ENCODE measurements at regions not wholly inside any gene's neighbourhood (a gene's known extent, or its start where the extent isn't known, plus 50 kb on each side); places are given as distances from the start of the nearest gene placed in this dataset.
A peak's percentile ranks its signal among the peaks of the same experiment; 100 is the strongest.
"Not testable (repeated sequence)": the region's sequence is repeated elsewhere in the genome, so short reads cannot be mapped to it uniquely, and the experiment has no call there.

DNA sequence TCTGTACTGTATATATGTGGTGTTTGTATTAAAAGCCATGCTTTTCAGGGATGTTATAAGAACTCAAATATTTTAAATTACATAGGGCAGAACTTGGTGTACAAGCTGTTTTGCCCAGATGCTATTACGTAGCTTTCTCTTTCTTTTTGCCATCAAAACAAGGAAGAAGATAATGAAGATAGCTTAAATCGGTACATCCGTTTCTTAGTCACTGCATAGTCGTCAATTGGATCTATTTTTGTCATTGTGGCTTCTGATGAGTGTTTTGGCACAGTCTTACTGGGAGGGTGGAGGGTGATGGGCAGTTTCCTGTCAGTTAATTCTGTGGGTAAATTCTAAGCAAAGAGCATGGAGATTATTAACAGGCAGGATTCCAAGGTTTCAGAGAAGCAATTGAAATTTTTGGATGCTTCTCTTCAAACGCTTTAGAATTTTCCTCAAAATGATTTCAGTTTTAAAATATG is 649.1 kb upstream of the GJE1 start:
- peak; percentile 88 for DNase-seq

DNA sequence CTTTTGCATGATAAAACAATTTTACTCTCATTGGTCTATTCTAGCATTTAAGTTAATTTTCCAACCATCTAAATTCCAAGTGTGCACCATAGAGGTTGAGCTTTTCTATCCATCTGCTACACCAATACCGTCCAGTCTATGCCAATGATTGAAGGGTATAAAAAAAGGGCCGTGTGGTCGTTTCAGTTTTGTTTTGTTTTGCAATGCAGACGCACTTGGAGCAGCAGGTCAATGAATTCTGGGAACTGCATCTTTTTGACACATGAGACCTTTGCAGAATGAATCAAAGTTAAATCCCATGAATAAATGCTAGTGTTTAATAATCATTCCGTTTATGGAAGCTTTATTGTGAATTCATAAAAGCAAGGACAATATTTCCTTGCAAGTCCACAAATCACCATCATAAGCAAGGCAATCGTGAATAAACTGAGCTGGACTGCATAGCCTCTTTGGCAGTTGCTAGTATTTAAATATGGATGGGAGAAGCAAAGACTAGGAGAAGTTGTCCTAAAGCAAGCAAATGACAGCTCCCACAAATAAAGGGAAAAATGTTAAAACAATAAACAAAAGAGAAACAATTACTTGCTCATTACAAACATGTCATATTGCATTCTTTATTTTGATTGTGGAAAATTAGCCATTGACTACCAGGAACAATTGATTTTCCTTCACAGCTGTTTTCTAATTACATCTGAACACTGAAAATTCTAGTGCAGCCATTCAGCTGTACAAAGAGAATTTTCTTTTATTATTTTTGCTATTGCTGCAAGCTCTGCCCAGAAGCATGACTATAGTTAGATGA is 649.7 kb upstream of the GJE1 start:
- peak; percentile 23 for DNase-seq

DNA sequence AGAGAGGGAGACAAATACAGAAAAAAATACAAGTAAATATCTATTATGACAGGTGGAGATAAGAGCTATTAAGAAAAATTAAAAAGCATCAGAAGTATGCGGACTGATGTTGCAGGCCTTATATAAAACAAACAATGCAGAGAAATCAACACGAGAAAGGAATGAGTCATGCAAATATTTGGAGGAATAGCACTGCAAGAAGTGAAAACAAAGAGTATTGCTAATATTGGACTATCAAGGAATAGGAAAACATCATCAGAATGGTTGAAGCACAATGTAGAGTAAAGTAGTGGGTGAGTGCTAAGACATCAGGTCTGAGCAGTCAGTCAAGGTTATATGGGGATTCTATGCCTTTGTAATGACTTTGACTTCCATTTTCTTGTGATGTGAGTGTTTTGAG is 657.5 kb upstream of the GJE1 start:
- DNase-seq: no peak

DNA sequence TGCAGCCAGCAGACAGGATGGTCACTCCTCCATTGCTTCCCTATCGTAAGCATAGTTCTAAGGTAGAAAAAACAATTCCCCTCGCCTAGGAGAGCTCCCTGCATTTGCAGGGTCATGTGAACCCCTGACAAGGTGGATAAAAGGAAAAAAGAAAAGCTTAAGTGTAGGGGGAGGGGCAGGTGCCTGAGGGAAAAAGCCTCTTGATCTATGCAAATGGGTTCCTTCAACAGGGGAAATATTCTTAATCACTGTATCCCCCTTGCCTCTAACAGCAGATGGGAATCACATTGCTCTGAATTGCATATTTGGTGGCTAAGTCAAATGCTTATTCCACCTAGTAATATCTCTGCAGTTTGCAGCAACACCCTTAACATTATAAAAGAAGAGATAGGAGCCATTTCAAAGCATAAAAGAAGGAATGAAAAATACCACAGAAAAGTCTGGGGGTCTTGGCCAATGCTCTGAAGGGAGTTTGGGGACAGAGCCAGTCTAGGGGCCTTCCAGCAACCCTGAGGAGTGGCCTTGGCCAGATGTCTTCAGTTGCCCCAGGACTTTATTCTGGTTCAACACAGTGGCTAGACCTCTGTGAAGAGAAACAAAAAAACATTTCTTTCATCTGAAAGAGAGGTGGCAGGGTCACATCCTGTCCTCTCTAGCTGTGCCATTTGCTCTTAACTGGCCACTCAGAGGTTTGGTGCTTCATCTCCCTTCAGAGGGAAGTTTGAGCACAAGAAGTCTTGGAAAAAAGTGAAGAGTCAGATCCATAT is 660.4 kb upstream of the GJE1 start:
- DNase-seq: no peak

DNA sequence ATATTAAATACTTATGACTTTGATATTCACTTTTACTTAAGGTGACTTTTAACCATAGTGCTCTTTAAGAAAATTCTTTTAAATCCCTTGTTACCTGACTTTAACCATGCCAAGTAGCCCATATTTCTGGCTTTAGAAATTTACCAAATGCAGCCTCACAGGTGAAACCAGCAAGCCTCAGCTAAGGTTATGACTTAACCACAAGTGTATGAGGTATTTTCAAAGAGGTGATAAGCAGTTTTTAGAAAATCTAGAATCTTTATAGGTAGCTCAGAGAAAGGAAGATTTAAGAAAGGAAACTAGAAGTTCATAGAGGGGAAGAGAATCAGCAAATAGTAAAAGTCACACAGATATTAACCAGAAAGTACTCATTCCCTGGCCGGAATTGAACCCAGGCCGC is 661.9 kb upstream of the GJE1 start:
- no peak for DNase-seq

DNA sequence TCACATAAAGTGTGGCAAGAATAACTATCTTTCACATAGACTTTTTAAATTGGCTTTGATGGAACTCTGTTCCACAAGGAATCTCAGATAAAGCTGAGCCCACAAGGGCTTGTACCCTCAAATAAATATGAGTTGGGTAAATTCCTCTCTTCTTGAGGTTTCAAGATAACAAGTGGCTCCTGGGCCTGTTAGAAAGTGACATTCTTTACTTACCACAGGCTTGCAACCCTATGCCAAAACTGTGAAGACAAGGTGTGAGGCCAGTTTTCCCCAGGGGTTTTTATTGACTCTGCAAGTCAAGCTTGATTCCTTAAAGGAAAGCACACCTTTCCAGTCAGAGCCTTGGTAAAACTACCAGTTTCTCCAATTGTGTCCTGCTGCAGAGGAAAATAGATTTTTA is 664.8 kb upstream of the GJE1 start:
- no peak for DNase-seq

DNA sequence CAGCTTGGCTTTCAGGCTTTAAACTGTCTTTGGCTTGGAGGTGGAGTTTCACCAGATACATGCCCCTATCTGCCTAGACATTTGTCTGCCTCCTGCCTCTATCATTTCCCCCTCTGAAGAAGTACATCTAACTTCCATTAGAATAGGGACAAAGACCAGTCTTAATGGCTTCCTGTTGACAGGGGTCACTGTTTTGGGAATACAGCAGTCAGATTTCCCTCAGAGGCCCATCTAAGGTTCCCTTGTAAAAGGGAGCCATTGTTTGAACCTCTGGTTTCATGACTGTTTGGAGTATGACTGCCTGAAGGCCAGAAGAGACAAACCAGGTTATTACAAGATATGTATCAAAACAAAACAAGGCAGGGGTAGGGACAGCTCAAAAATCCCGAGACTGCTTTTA is 665.7 kb upstream of the GJE1 start:
- no peak for DNase-seq

DNA sequence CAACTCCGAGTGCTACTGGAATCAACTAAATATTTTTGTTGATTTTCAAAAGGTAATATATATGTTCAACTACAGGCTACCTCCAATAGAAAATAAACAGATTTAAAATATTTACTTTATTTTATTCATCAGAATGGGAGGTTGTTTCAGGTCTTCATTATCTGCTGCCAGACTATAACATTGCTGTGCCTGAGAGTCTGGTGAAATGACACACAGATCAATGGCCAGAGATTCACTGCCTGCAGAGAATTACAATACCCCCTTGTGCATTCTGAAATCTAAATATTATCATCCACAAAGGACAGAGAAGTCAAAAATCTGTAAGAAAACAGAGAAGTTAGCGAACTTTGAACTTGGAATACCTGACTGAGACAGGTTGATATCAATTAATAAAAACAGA is 667.8 kb upstream of the GJE1 start:
- DNase-seq: no peak

DNA sequence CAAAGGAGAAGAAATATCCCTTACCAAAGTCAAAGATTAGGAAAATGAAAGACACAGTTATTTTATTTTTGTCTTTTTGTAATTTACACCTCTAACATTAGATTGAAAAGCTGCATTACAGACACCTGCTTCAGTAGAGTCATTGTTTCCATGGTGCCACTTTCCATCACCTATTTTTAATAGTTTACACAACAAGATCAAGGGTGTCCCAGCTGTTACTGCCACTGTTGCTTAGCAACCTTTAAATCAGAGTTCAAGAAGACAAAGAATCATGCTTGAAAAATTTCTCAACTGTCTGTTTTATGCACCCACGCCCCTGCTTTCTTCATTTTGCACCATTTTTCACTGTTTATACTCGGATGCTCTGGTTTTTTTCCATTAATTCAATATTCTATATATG is 668.2 kb upstream of the GJE1 start:
- no peak for DNase-seq

DNA sequence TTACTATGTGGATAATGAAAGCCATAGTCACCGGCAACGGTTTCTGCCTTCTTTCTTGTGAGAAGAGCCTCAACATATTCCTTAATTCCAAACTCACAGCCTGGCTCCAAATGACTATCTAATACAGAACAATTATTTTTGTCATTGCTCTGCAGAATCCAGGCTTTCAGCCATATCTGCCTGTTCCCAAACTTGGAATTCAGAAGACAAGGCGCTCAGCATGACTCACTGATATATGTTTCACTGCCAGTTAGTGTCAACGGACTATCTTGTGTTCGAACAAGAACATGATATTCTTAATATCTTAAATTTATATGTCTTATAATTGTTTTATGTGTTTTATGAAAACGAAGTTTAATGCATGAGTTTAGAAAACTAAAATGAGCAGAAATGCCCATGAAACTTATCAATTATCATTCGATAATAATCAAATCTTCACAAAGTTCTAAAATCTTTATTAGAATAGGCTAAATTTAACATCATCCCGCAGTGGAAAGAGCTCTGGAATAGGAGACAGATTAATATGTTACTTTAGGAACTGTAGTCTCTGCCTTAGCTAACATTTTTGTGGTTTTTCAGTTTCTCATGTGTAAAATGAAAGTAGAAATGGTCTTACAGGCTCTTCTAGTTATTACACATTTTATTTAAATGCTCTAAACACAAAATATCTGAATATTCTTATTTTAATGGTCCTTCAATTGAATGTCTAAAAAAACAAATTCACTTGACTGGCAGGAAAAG is 669.3 kb upstream of the GJE1 start:
- no peak for DNase-seq

DNA sequence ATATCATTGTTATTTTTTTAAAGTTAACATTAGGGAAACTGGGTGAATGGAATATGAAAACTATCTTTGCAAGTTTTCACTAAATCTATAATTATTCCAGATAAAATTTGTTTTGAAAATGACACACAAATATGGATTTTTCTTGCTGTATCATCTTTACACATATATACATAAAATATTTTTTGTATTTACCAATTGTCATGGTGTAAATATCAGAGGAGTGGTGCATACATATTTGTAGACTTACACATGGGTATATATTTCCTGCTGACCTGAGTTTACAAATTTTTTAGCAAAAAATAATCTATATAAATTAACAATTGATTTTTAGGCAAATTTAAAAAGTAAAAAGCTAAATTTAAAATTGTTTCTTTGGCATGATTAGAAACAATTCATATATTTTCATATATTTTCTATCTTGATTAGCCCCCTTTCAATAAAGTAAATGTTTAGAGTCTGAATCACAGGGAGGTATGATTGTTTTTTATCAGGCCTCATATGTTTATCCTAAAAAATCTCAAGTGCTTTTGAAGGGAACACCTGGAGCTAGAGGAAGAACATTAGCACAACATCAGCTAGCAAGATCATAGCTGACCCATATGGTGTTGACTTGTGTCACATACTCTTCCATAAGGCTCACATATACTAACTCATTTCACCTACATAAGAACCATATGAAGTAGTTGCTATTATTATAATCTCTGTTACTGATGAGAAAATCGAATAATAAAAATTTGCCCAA is 671.8 kb upstream of the GJE1 start:
- no peak for DNase-seq

DNA sequence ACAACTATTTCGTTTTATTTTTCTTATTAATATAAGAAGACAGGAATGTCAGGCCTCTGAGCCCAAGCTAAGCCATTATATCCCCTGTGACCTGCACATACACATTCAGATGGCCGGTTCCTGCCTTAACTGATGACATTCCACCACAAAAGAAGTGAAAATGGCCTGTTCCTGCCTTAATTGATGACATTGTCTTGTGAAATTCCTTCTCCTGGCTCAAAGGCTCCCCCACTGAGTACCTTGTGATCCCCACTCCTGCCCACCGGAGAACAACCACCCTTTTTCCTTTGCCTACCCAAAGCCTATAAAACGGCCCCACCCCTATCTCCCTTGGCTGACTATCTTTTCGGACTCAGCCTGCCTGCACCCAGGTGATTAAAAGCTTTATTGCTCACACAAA is 672.5 kb upstream of the GJE1 start:
- not testable (repeated sequence) for DNase-seq

DNA sequence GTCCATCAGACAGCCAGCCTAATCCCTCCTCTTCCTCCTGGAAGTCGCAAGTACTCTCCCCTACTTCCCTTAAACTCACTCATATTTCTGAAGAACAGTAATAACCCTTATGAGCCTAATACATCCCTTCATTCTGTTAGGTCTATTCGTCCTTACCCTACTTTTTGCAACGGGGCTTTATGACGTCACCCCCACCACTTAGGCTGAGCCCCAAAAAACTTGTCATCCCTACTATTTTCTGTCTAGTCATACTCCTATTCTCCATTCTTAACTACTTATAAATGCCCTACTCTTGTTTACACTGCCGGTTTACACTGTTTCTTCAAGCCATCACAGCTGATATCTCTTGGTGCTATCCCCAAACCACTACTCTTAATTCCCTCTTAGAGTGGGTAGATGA is 674.7 kb upstream of the GJE1 start:
- DNase-seq: not testable (repeated sequence)

DNA sequence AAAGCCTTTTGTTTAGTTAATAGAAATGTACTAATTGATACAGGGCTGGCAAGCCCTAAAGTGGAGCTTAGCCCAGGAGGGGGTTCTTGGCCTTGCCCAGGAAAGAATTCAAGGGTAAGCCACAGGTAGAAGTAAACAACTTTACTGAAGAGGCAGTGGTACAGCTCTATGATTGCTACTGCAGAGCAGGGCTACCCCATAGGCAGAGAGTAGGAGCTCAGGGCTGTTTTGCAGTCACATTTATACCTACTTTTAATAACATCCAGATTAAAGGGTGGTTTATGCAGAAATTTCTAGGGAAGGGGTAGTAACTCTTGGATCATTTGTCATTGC is 680.4 kb upstream of the GJE1 start:
- DNase-seq: no peak

DNA sequence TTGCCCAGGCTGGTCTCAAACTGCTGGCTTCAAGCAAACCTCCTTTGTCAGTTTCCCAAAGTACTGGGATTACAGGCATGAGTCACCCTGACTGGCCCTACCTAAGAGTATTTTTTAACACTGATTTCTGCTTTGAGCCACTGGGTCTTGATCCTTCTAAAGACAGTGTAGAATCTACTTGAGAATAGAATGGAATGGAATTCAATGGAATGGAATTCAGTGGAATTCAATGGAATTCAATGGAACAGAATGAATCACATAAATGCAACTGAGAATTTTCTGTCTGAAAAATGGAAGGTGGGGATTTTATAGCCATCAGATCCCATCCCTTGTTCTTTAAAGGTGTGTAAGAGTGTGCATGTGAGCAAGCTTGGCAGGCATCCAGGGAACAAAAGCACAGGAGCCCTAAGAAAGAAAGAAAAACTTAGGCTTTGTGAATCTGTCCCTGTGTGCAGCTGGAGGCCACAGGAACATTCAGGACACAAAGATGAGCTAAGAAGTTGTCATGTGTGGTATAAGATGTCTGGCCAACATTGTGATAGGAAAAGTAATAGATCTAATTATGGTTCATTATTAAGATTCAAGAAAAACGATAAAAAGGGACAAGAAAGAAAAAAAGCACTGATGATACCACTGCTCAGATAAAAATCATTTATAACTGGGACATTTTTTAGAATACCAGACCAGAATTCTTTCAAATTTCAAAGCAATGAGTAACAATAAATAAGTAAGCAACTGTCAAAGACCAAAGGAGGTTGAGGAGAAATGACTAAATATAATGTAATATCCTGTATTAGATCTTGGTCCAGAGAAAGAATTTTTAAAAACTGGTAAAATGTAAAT is 681.0 kb upstream of the GJE1 start:
- DNase-seq: no peak

DNA sequence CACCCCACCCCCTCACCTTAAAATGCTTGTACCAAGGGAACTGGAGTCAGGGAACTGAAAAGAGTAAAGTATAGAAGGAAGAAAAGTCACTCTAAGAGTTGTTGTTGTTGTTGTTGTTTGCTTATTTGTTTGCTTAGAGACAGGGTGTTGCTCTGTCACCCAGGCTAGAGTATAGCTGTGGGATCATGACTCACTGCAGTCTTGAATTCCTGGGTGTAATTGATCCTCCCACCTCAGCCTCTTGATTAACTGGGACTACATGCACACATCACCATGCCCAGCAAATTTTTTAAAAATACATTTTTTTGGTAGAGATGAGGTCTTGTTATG is 681.6 kb upstream of the GJE1 start:
- no peak for DNase-seq

DNA sequence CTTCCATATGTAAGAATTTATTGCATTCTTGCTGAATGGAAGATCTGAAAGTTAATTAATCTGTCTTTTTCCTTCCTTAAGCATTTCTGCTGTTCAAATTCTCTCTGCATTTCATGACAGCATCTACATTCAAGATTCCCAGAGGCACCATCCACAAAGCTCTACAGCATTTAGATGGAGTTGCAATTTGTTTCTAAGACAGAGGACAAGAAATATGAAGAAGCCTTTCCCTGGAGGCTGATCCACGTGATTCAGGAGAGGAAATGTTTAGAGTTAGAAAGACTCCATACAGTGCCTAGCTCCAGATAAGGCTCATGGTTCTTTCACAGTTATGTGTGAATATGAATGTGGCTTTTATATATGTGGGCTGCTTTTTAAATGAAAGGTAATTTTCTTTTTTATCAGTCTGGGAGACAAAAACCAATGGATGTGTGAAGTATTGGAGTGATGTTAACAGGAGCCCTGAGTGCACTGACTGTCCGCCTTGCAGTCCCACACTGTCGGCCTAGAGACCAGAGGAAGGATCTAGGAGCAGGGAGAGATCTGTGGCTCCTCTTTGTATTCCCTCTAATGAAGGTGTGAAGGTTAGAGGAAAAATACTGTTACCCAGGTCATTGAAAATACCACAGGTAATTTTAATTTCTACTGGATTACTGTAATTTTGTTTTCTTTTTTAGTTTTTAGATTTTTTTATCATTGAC is 686.6 kb upstream of the GJE1 start:
- no peak for DNase-seq

DNA sequence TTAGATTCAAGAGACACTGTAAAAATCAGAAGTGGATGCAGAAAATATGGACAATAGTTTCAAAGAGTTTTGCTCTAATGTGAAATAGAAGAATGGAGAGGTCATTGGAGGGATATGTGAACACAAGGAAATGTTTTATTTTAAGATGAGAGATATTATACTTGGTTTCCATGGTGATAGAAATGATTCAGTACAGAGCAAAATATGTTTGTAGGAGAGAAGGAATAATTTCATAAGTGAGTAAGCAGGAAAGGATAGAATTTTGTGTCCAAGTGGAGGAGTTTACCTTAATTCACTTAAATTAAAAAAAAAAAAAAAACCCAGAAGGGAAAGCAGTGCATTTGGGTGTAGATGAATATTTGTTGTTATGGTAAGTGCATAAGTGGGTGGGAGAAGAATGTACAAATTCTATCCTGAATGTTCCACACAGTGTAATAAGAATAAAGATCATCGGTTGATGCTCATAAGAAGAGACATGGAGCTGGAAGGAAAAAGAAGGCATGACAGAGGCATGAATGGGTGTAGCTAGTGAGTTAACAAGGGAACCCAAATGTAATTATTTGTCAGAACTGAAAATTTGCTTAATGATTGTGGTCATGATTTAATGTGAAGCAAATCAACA is 688.9 kb upstream of the GJE1 start:
- no peak for DNase-seq

DNA sequence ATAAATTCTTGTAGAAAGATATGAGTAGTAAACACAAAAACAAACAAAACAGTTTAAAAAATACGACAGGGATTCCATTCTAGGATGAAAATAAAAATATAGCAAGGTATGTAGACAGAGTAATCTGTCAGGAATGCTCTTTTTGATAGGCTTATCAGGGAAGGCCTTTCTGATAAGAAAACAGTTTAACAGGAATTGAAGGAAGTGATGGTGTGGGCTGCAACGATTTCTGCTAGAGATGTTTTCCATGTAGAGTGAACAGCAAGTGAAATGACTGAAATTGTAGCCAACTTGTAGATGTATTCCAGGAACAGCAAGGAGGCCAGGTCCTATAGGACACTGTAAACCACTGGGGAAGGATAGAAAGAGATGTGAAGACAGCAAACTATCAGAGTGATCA is 689.7 kb upstream of the GJE1 start:
- no peak for DNase-seq

DNA sequence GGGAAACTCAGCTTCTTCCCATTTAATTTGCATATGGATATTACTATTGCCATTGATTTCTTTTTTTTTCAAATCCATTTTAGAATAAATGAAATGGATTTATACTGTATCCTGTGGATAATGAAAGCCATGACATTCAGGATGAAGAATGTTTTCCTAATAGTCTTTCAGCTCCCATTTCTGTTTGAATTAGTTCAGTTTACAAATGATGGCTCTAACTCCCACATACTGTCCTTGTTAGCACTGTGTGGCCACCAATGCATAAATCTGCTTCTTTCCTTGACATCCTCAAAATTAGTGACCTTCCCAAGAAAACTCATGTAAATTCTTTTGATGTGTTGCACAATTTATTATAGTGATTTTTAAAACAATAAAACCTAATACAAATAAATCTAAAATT is 693.2 kb upstream of the GJE1 start:
- DNase-seq: no peak

DNA sequence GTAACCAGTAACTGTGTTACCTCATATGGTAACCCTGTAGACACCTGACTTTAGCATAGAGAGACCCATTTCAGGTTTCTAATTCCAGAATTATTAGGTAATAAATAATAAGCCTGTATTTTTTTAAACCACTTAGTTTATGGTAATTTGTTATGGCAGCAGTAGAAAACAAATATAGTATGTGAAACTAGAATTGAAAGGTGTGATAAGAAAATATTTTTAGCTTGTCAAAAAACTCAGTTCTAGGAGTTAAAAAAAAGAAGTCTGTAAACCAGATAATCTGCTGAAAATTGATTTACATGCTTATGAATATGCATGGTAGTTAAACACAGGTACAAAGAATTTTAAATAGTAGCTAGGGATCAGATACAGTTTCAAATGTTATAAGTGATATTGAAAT is 695.0 kb upstream of the GJE1 start:
- no peak for DNase-seq

Measured in hematopoietic multipotent progenitor cell treated with erythropoietin and hydrocortisone succinate and interleukin-3 and kit ligand, for 8 days (in vitro differentiated cells).